Liver (tissue), 3 donors: ENCODE measurements at regions not wholly inside any gene's neighbourhood (a gene's known extent, or its start where the extent isn't known, plus 50 kb on each side); places are given as distances from the start of the nearest gene placed in this dataset.

ENCODE experiments used
- CTCF ChIP-seq: fragments of 150-350 bp; IDR thresholded peaks from 2 replicates; pipeline ENCODE4 v1.5.1; 2017; ENCODE audit warnings: improper control_type of control experiment, low read depth, low read length; ENCODE audit not compliant: missing input control
- GABPA ChIP-seq, 2 donors: IDR thresholded peaks in 1 of 2; conservative IDR thresholded peaks in 1 of 2; 2 replicates each; pipeline ENCODE4 v1.6.1; 2016; ENCODE audit warnings: antibody characterized with exemption in 2 of 2, mild to moderate bottlenecking in 1 of 2, moderate library complexity in 1 of 2
- RAD21 ChIP-seq, 2 donors: IDR thresholded peaks; 2 replicates each; pipeline ENCODE4 v1.6.1; 2016; ENCODE audit warnings: antibody characterized with exemption in 2 of 2, mild to moderate bottlenecking in 2 of 2
- donor health status: healthy.
- donor health status: healthy.

- no peak for TF ChIP-seq CTCF
- TF ChIP-seq GABPA (IDR thresholded peaks at IDR 0.05 in 1 of 2, conservative IDR thresholded peaks at IDR 0.05 in 1 of 2), result no peak
- TF ChIP-seq RAD21 (IDR thresholded peaks at IDR 0.05), result no peak
These were observed 102.4 kb upstream of the RASGRP1 start for GRCh38 chr15:38666865-38667510.
